NCI-H446 treated with DMSO at 0.1 percent for 48 hours (cell line): ENCODE measurements at regions not wholly inside any gene's neighbourhood (a gene's known extent, or its start where the extent isn't known, plus 50 kb on each side); places are given as distances from the start of the nearest gene placed in this dataset.
A peak's percentile ranks its signal among the peaks of the same experiment; 100 is the strongest.
"Not testable (repeated sequence)": the region's sequence is repeated elsewhere in the genome, so short reads cannot be mapped to it uniquely, and the experiment has no call there.

Experiments used
- DNase-seq: peaks from one replicate; lab custom pipeline; 2025; lab: John Stamatoyannopoulos, UW

- DNase-seq = no peak
Measured at GRCh38 chr20:20795119-20795518, 82.7 kb upstream of the RALGAPA2 start.

- no peak for DNase-seq
Measured at GRCh38 chr20:20793591-20793990, 81.1 kb upstream of the RALGAPA2 start.

DNA sequence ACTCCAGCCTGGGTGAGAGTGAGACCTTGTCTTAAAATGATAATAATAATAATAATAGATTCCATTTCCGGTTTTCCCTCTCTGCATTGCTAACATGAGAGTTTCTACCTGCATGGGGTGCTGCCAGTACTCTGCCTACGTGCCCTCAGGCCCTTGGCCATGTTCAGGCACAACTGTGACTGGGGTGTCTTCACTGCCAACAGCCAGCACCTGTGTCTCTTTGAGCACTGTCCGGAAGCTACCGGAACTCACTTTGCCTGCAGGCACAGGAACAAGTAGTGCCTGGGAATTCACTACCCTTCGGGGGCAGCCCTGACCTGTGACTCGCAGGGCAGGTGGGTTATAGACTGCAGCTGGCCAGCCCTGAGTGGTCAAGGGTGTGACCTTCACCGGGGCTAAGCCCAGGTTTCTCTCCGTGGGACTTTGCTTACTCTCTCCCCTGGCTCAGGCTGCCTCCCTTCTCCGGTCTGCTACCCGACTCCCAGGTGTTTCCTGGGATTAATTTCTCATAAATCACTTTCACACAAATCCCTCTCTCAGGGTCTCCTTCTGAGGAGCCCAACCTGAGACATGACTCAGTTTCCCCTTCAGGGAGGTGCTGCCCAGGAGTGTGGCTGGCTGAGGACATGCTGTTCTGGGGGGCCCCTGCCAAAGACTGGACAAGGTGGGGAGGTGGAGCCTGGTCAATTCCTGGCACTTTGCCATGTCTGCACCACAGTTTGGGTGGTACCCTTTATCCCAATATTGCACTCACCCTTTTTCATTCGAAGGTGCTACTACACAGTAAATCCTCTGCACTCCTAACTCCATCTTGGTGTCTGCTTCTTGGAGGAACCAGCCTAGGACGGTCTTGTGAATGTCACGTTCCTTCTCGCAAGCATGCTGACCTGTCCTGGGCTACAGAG lies 79.5 kb upstream of the RALGAPA2 start:
- no peak for DNase-seq

DNA sequence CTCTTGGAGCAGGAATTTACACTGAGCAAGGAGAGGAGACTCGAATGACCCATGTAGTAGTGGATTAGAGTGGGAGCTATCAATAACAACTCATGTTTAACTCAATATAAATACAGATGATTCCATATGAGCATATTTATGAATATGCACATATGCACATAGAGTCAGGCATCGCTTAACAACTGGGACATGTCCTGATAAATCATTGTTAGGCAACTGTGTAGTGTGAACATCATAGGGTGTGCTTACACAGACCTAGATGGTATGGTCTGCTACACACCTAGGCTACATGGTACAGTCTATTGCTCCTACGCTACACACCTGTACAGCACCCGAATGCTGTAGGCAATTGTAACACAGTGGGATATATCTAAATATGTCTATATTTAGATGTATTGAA lies 75.9 kb upstream of the RALGAPA2 start:
- no peak for DNase-seq

DNA sequence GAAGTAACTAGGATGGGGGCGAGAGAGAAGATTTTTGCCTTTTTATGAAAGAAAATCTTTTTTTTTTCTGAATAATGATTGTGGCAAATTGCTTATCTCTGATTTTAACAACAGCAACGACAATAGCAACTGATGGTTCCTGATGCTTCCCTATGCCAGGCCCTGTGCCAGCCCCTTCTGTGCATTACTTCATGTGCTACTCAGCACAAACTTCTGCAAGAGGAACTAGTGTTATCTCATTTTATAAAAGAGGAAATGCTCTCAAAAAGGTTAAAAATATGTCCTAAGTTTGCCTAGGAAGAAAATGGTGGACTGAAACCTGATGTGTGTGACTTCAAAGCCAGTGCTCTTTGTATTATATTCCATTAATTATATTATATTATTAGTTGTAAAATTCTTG lies 74.0 kb upstream of the RALGAPA2 start:
- no peak for DNase-seq

DNA sequence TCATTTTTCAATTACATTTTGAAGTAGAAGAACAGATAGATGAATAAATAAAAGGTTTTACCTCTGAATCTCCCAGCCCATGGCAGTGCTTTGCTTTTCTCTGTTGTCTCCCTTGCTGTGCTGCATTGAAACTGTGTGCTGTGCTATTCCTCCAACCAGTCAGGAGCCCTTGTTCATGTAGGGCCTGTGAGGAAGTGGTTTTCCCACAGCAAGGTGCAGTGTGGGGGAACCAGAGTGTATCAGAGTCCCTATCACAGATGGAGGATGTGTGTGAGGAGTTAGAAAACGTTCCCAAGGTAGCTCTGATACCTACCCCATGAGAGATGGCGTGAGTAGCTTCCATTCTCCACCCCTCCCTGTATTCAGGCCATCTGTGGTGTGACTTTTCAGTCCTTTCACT lies 72.8 kb upstream of the RALGAPA2 start:
- no peak for DNase-seq

GRCh38 chr20:20784450-20784849 lies 72.0 kb upstream of the RALGAPA2 start:
- DNase-seq = not testable (repeated sequence)

- DNase-seq = no peak
Measured at GRCh38 chr20:20783450-20783849, 71.0 kb upstream of the RALGAPA2 start.

DNA sequence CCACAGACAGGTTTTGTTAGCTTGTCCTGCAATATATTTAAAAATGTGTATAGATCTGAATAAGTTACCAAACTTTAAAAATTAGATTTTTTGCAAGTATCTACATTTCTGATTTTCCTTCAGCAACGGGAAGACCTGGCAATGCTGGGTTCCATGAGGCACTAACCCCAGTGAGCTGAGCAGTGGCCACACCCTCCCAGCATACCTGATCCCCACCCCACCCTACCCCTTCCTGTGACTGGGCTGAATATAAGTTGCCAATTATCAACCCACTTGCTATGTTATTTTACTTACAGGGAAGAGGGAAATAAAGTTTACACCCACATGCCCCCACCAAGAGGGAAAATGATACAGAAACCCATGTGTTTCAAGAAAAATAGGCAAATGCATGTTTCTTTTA lies 70.3 kb upstream of the RALGAPA2 start:
- DNase-seq = no peak

GRCh38 chr20:20782231-20782630 lies 69.8 kb upstream of the RALGAPA2 start:
- no peak for DNase-seq

GRCh38 chr20:20781029-20781428 lies 68.6 kb upstream of the RALGAPA2 start:
- DNase-seq = no peak

DNA sequence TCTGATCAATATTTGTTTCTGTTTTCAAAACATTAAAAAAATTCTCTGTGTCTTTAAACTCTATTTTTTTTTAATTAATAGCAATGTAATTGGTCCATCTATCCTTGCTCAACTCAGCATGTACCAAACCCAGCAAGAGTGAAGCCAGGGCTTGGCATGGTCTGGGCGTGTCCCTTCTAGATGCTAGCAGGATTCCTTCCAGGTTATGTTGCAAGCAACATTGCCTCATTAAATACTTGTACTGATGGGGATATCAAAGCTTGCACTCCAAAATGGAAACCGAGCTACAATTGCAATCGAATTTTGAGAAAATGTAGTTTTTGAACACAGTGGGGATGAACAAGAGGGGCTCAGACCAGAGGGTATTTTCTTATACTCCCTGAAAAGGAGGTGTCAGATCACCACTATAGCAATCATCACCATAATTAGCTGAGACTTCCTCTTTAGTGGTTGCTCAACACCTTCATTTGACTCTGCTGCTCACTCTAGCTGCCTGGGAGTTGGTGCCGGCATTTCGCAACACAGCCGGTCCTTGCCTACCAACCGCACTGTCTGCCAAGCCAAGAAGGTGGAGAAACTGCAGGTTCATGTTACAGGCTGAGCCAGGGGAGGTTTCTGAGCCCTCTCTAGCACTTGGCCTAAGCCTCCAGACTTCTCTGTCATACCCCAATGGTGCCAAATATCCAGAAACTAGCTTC lies 67.8 kb upstream of the RALGAPA2 start:
- peak; percentile 56 for DNase-seq

DNA sequence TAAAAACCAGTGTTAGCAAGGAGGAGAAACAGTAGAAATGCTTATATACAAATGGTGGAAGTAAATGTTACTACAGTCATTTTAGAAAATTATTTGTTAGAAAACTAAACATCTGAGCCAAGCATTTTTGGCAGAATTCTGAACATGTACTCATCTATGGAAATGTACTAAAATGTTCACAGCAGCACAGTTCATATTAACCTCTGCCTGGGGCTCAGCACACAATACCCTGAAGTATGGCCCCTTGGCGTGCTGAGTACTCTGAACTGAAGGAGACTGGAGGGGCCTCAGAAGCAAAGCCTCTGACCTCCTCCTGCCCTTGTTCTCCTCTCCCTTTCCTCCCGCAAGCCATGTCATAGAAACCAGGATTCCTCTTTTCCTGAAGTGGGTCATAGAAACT lies 66.2 kb upstream of the RALGAPA2 start:
- no peak for DNase-seq

- DNase-seq = no peak
Measured at GRCh38 chr20:20772497-20773085, 60.1 kb upstream of the RALGAPA2 start.

GRCh38 chr20:20768202-20768815 lies 55.9 kb upstream of the RALGAPA2 start:
- no peak for DNase-seq

GRCh38 chr20:20765696-20766365 lies 53.4 kb upstream of the RALGAPA2 start:
- no peak for DNase-seq

- DNase-seq = no peak
Measured at GRCh38 chr20:20763650-20764049, 51.2 kb upstream of the RALGAPA2 start.
